Stimulated activated naive CD8-positive, alpha-beta T cell treated with anti-CD3 and anti-CD28 coated beads, Interleukin-15, amount 100 ng/mL, for 72 hours (primary cell): ENCODE measurements at regions not wholly inside any gene's neighbourhood (a gene's known extent, or its start where the extent isn't known, plus 50 kb on each side); places are given as distances from the start of the nearest gene placed in this dataset.
A peak's percentile ranks its signal among the peaks of the same experiment; 100 is the strongest.

Experiments used
- ATAC-seq: fragments of 150-1000 bp; cut with Tn5 transposase; 2 replicates; pipeline ENCODE4 v1.10.0; 2021; ENCODE audit warnings: mild to moderate bottlenecking, moderate library complexity
- DNase-seq, 2 donors: peaks; one replicate each; pipeline ENCODE4 v3.0.0; 2021 to 2022
- H3K27ac Mint-ChIP-seq, 2 donors: one replicate each; pipeline ENCODE4 v1.8.0; 2022; ENCODE audit warnings: mild to moderate bottlenecking in 2 of 2, mixed read lengths in 2 of 2, moderate library complexity in 2 of 2
- H3K27me3 Mint-ChIP-seq: one replicate; pipeline ENCODE4 v1.8.0; 2022; ENCODE audit warnings: mixed read lengths
- H3K4me1 Mint-ChIP-seq: one replicate; pipeline ENCODE4 v1.8.0; 2022; ENCODE audit warnings: mild to moderate bottlenecking, mixed read lengths
- H3K4me3 Mint-ChIP-seq, 2 donors: one replicate each; pipeline ENCODE4 v1.8.0; 2022; ENCODE audit warnings: mild to moderate bottlenecking in 2 of 2, mixed read lengths in 2 of 2, moderate library complexity in 1 of 2
- H3K9me3 Mint-ChIP-seq, 2 donors: one replicate each; pipeline ENCODE4 v1.8.0; 2022; ENCODE audit warnings: mixed read lengths in 2 of 2

DNA sequence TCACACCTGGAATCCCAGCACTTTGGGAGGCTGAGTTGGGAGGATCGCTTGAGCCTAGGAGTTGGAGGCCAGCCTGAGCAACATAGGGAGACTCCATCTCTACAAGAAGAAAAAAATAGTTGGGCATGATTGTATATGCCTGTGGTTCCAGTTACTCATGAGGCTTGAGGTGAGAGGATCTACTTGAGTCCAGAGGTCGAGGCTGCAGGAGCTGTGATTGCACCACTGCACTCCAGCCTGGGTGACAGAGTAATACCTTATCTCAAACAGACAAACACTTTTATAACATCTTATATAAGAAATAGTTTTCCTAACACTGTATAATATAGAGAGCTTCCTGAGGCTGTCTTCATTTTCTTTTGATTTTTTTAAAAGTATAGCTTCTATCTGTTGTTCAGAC is 448.4 kb upstream of the COBL start:
- ATAC-seq (no peak), DNase-seq (no peak)
- Mint-ChIP-seq H3K4me1 (no peaks in the 10 kb centered on the region), H3K9me3 (peaks cover 7 to 10% of the 10 kb centered on the region in 2 donors), H3K4me3 (no peak overlapping the region), H3K27me3 (no peaks in the 10 kb centered on the region), H3K27ac (no peak overlapping the region)

DNA sequence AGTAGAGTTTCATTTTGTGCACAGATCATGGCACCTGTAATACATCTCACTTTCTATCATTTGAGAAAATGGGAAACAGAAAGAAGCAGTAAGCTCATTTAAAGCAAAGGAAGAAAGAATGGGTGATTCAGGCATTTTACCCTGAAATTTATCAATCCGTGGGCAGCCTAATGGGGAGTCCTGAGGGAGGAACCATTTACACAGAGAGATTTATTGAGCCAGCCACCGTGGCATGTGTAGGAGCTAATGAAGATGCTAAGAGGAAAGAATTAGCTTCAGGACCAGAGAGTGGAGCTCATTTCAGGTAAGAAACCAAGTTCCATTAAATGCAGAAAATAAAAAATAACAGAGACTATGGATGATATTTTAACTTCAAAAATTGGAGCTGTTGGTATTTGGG is 443.4 kb upstream of the COBL start:
- no peak overlapping the region for H3K27ac Mint-ChIP-seq
- H3K27me3 Mint-ChIP-seq, result no peaks in the 10 kb centered on the region
- no peaks in the 10 kb centered on the region for H3K4me1 Mint-ChIP-seq
- no peak overlapping the region for H3K4me3 Mint-ChIP-seq
- no peak for DNase-seq
- ATAC-seq, result no peak
- H3K9me3 Mint-ChIP-seq, result peaks cover 6 to 8% of the 10 kb centered on the region in 2 donors

DNA sequence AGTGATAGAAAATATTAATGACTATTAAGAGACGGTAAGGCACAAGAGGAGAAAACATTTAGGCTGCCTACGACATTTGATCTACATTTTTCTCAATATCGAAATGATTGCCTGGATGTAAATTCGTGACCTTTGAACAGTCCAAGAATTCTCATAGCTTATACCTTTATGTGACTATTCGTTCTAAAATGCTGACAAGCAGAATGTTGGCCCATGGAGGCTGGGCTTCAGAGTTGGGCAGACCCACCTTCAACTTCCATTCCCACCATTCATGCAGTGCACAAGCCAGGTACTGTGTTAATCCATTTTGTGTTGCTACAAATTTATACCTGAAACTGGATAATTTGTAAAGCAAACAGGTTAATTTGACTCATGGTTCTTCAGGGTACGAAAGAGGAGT is 441.4 kb upstream of the COBL start:
- Mint-ChIP-seq H3K27ac (peak overlapping the region; percentile 13 to 43), H3K4me1 (no peaks in the 10 kb centered on the region), H3K4me3 (no peak overlapping the region), H3K27me3 (no peaks in the 10 kb centered on the region), H3K9me3 (peaks cover 0 to 5% of the 10 kb centered on the region in 2 donors)
- ATAC-seq, result no peak
- DNase-seq, result no peak

DNA sequence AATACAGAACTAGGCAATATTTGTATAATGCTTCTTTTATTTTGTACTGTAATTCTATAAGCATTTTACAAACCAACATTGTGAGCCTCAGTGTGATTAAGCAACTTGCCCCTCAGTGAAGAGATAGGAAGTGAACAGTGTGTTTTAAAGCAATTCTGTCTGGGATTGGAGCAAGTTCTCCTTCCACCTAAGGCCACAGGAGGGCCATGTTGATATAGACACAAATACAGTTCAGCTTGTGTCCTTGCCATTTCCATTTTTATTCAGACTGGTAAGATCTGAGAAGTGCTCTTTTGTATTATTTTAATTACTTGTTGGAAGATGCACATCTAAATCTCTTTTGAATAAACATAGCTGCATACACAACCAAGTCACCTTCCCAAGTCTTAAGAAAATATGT is 416.3 kb upstream of the COBL start:
- DNase-seq, result no peak
- no peaks in the 10 kb centered on the region for H3K4me1 Mint-ChIP-seq
- H3K27ac Mint-ChIP-seq, result no peak overlapping the region
- H3K4me3 Mint-ChIP-seq, result no peak overlapping the region
- H3K9me3 Mint-ChIP-seq, result peaks cover 9 to 20% of the 10 kb centered on the region in 2 donors
- no peaks in the 10 kb centered on the region for H3K27me3 Mint-ChIP-seq
- ATAC-seq, result no peak

DNA sequence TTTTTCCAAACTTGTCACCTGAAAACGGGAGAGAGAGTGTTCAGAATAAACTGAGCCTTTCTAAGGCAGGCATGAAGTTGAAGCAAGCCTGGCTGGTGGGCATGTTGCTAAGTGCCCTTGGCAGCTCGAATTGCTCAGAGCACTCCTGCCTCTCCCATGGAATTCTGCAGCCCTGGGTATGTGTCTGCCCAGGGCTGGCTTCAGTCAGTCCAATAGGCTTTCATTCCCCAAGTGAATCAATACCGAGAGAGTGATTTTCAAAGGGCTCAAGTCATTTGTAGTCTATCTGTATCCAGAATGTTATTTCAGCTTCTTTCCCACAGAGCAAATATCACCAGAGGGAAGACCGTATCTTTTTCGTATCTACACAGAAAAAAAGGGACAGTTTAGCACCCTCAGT is 415.5 kb upstream of the COBL start:
- Mint-ChIP-seq H3K27ac (no peak overlapping the region), H3K9me3 (peaks cover 9 to 16% of the 10 kb centered on the region in 2 donors), H3K27me3 (no peaks in the 10 kb centered on the region), H3K4me1 (no peaks in the 10 kb centered on the region), H3K4me3 (no peak overlapping the region)
- DNase-seq (no peak), ATAC-seq (no peak)

DNA sequence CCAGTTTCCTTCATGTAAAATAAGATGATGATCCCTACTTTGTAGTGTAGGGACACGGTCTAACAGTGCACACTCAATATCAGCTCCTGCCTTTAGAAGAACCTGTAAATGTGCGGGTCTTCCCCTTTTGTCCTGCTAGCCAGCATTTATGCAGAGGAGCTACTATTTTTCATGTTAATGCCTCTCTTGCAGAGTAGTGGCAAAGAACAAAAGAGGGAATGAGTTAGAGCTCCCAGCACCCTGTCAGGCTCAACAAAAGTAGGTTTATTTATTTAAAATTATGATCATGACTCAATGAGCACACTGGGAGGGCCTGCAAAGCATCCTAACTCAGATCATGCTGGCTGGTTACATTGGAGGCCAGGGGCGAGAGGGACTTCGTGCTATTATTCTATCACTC is 414.5 kb upstream of the COBL start:
- Mint-ChIP-seq H3K4me1 (no peaks in the 10 kb centered on the region), H3K27ac (no peak overlapping the region), H3K9me3 (peaks cover 9 to 17% of the 10 kb centered on the region in 2 donors), H3K4me3 (no peak overlapping the region), H3K27me3 (no peaks in the 10 kb centered on the region)
- ATAC-seq (no peak), DNase-seq (no peak)

DNA sequence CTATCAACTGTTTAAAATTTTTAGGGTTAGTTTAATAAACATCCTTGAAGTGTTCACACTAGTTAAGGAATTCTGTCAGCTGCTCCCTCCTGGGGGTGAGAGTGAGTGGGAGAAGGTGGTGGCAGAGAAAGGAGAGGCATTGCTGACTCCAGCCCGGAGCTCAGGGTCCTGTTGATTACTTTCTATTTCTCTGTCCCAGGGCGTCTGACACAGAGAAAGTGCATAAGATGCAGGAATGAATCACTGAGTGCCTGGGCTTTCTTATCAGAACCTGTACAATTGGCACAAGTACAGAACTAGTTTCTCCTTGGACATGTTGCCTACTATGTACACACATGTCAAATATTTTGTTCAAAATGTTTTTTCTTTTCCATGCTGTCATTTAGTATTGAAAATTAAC is 410.8 kb upstream of the COBL start:
- no peak for DNase-seq
- no peak overlapping the region for H3K27ac Mint-ChIP-seq
- H3K27me3 Mint-ChIP-seq, result no peaks in the 10 kb centered on the region
- peaks cover 10 to 29% of the 10 kb centered on the region in 2 donors for H3K9me3 Mint-ChIP-seq
- H3K4me1 Mint-ChIP-seq, result no peaks in the 10 kb centered on the region
- no peak for ATAC-seq
- H3K4me3 Mint-ChIP-seq, result no peak overlapping the region

DNA sequence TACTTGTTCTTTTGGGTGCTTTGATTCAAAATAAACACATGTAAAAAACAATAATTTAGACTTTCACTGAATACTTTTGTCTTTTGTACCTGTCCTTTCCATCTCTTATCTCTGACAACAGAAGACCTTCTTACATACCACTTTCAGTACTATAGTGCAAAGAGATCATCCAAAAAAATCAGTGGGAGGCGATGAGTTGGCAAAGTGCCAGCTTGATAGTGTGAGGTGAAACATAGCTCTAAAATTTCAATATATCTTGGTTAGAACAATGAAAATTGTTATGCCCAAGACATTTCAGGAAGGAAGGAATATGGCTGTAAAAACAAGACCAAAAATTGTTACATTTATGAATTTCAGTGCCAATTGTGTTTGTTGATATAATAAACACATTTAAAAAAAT is 390.2 kb upstream of the COBL start:
- H3K27me3 Mint-ChIP-seq, result no peaks in the 10 kb centered on the region
- H3K4me1 Mint-ChIP-seq, result no peaks in the 10 kb centered on the region
- peaks cover 0 to 8% of the 10 kb centered on the region in 2 donors for H3K9me3 Mint-ChIP-seq
- ATAC-seq (no peak), DNase-seq (no peak)
- no peak overlapping the region for H3K27ac Mint-ChIP-seq
- no peak overlapping the region for H3K4me3 Mint-ChIP-seq

DNA sequence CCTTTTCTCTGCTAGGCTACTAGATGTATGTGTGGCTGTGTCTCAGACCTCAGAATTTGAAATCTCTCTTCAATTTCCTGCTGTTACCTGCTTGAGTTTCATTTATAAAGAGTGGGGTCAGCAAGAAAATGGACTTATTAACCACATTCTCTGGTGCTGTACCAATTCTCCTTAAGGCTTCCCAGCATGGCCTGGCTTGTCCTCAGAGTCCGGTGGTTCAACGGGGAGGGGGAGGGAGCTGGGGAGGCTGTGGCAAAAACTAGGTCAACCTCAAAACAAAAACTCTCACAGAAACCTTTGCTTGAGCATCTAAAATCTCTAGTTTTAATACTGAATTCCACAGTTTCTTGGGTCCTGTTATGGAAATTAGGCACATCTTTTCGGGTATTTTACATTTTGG is 389.1 kb upstream of the COBL start:
- peaks cover 0 to 8% of the 10 kb centered on the region in 2 donors for H3K9me3 Mint-ChIP-seq

DNA sequence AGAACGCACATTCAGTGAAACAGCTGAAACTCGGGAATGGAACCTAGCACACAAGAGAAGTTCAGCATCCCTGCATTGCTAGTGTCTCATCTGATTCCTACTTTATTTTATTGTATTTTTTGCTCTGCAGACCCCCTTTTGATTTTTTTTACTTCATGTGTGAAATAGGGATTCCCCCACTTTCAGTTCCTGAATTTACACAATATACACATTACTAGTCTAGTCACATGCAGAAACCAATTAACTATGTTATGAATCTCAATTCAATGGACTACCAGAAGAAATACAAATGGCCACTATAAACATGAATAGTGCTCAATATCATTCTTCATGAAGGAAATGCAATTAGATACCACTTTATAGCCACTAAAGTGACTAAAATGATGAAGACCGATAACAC is 386.1 kb upstream of the COBL start:
- Mint-ChIP-seq H3K9me3 (peaks cover 0 to 8% of the 10 kb centered on the region in 2 donors), H3K4me3 (no peak overlapping the region), H3K4me1 (no peaks in the 10 kb centered on the region), H3K27ac (no peak overlapping the region), H3K27me3 (no peaks in the 10 kb centered on the region)
- no peak for DNase-seq
- ATAC-seq, result no peak

More for the DNA sequence above, 389.1 kb upstream of the COBL start:
- Mint-ChIP-seq H3K4me3 (no peak overlapping the region), H3K27me3 (no peaks in the 10 kb centered on the region), H3K27ac (no peak overlapping the region), H3K4me1 (no peaks in the 10 kb centered on the region)
- no peak for DNase-seq
- ATAC-seq, result no peak

DNA sequence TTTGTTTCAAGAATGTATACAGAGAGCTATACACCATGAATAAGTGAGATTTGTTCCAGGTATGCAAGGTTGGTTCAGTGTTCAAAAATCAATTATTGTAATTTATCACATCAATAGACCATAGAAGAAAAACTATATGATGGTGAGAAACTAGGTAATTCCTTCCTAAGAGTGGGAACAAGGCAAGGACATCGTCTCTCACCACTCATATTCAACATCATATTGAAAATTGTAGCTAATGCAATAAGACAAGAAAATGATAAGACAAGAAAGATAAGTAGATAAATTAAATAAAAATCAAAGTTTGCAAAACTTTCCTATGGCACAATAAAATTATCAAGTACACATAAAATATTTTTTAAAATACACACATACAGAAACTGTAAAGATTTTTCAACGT is 385.3 kb upstream of the COBL start:
- Mint-ChIP-seq H3K4me3 (no peak overlapping the region), H3K27ac (no peak overlapping the region), H3K4me1 (no peaks in the 10 kb centered on the region), H3K27me3 (no peaks in the 10 kb centered on the region), H3K9me3 (peaks cover 0 to 8% of the 10 kb centered on the region in 2 donors)
- DNase-seq, result no peak
- no peak for ATAC-seq

DNA sequence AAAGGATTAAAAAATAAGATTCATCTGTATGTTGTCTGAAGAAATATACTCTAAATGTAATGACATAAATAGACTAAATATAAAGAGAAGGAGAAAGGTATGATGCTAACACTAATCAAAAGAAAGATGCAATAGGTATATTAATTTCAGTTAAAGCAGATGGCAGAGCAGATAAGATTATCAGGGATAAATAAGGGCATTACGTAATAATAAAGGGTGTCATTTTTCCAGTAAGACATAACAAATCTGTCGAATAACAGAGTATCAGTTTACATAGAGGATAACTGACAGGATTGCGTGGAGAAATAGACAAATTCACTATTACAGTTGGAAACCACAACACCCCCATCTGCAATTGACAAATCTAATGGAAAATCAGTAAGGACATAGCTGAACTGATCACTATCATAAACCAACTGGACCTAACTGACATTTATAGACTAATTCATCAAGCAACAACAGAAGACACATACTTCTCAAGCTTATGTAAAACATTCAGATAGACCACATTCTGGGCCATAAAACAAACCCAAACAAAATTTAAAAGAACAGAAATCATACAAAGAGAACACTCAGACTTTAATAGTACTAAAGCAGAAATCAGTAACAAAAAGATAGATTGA is 384.1 kb upstream of the COBL start:
- DNase-seq (no peak), ATAC-seq (no peak)
- H3K4me3 Mint-ChIP-seq, result no peak overlapping the region
- no peaks in the 10 kb centered on the region for H3K9me3 Mint-ChIP-seq
- no peak overlapping the region for H3K27ac Mint-ChIP-seq
- H3K27me3 Mint-ChIP-seq, result no peaks in the 10 kb centered on the region
- H3K4me1 Mint-ChIP-seq, result no peaks in the 10 kb centered on the region

DNA sequence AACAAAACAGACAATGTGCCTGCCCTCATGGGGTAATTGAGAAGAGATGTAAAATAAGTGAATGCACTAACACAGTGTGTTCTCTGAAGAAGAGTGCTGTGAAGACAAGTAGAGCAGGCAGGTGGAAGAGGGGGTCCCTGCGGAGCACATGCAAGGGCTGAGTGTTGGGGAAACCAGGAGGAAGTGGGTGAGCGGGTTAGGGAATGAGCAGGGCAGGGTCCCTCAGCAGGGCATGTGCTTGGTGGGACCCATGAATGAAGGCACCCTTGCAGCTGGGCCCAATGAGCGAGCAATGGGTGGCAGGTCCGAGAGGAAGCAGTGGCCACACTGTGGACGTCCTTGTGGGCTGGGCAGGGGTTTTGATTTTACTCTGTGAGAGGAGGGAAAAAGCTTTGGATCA is 376.6 kb upstream of the COBL start:
- Mint-ChIP-seq H3K4me3 (no peak overlapping the region), H3K4me1 (no peaks in the 10 kb centered on the region), H3K27ac (no peak overlapping the region), H3K27me3 (no peaks in the 10 kb centered on the region), H3K9me3 (peaks cover under 1 to 11% of the 10 kb centered on the region in 2 donors)
- no peak for ATAC-seq
- DNase-seq, result no peak

DNA sequence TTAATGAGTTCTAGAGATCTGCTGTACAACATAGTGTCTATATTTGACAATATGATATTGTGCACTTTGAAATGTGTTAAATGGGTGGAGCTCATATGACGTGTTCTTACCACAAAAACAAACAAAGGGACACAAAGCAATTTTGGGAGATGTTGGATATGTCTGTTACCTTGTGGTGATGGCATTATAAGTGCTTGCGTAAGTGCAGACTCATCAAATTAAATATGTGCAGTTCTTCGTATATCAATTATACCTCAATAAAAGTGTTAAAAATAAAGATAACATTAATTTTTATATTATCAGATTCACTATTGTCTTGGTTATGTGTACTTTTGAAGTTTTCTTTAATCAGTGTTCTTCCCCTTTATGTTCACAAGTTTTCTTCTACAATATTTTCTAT is 372.9 kb upstream of the COBL start:
- ATAC-seq (no peak), DNase-seq (no peak)
- H3K27me3 Mint-ChIP-seq, result no peaks in the 10 kb centered on the region
- no peak overlapping the region for H3K27ac Mint-ChIP-seq
- H3K4me3 Mint-ChIP-seq, result no peak overlapping the region
- no peaks in the 10 kb centered on the region for H3K4me1 Mint-ChIP-seq
- peaks cover 11 to 23% of the 10 kb centered on the region in 2 donors for H3K9me3 Mint-ChIP-seq

DNA sequence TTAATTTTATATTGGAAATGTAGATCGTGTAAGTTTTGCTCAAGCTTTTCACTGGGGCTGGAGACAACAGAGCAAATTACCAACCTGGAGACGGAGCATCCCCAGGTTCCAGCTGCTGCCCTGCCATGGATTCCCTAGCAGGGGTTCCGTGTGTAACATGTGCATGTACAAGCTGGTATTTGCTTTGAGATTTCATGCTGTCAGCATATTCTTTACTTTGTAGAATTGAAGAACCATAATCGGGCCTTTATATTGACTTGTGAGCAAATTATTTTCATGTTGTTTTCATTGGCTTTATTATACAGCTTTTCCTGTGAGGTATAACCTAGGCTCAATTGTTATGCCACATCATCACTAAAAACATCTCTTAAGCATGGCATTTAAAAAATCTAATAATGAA is 369.2 kb upstream of the COBL start:
- Mint-ChIP-seq H3K9me3 (peaks cover 11 to 27% of the 10 kb centered on the region in 2 donors), H3K27me3 (no peaks in the 10 kb centered on the region), H3K27ac (no peak overlapping the region), H3K4me1 (no peaks in the 10 kb centered on the region), H3K4me3 (no peak overlapping the region)
- DNase-seq (no peak), ATAC-seq (no peak)

DNA sequence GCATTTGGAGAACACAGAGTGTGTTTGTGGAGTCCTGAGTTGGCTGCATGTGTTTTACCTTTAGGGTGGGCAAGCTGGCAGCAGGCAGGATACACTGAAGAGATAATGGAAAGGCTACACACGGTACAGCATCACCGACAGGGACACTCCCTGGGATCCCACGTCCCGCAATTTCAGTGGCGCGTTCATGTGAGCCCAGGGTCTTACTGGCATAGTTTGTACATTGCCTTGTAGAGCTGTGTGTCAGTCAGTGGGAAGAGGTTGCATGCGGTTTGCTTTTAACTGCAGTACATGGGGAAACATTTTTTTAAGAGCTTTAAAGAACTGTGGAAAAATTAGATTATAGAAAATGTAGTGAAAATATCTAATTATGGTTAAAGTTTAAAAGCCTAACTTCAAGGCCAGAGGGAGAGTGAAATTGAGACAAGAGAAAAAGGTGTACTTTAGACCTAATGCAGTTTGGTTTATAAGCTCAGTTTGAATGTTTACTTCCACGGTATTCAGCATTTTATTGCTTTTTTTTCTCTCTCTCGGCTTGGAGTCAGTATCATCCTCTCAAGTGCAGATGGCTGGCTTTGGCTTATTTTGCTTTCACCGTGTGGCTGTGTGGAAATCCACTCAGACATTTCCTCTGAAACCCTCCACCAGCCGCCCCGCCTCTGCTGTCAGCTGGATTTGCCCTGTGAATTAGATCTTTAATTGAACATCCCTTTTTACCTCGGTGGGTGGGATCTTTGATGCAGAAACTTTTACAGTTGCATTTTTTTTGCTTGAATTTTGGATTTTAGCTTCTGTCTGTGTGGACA is 364.2 kb upstream of the COBL start:
- H3K27me3 Mint-ChIP-seq, result no peaks in the 10 kb centered on the region
- ATAC-seq (no peak), DNase-seq (no peak)
- H3K9me3 Mint-ChIP-seq, result peaks cover 0 to 20% of the 10 kb centered on the region in 2 donors
- H3K4me3 Mint-ChIP-seq, result no peak overlapping the region
- H3K4me1 Mint-ChIP-seq, result no peaks in the 10 kb centered on the region
- no peak overlapping the region for H3K27ac Mint-ChIP-seq

DNA sequence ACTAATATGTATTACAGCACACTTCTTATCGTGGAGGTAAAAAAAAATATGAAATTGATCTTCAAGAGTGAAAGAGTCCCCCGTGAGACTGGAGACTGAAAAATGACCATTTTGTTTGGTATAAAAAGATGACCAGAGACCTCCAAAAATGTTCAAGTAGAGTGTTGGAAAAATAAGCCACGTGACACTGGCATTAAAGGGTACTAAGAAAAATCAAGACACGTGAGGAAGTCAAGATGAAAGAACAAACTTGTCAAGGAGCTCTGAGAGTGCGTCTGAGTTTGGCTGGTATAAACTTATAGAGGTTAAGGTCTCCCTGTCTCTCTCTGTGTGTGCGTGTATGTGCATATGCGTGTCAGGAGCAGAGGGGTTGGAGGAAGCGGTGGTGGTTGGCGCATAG is 362.7 kb upstream of the COBL start:
- H3K4me1 Mint-ChIP-seq, result no peaks in the 10 kb centered on the region
- H3K4me3 Mint-ChIP-seq, result no peak overlapping the region
- H3K27me3 Mint-ChIP-seq, result no peaks in the 10 kb centered on the region
- no peak for DNase-seq
- no peak overlapping the region for H3K27ac Mint-ChIP-seq
- no peak for ATAC-seq
- peaks cover 4 to 20% of the 10 kb centered on the region in 2 donors for H3K9me3 Mint-ChIP-seq
